Hepatocyte (in vitro differentiated cells): ENCODE measurements at regions not wholly inside any gene's neighbourhood (a gene's known extent, or its start where the extent isn't known, plus 50 kb on each side); places are given as distances from the start of the nearest gene placed in this dataset.
A peak's percentile ranks its signal among the peaks of the same experiment; 100 is the strongest.

Source experiments
- DNase-seq: peaks from one replicate; pipeline ENCODE4 v3.0.0-alpha.2; 2016; ENCODE audit warnings: low spot score
- H2AFZ ChIP-seq: fragments of 200-600 bp; sonication (generic); 2 replicates; pipeline ENCODE4 v1.6.0; 2016; ENCODE audit warnings: antibody characterized with exemption, mild to moderate bottlenecking
- H3K27ac ChIP-seq: fragments of 200-600 bp; sonication (generic); 2 replicates; pipeline ENCODE4 v1.5.1; 2016; ENCODE audit warnings: mild to moderate bottlenecking
- H3K27me3 ChIP-seq: fragments of 200-600 bp; sonication (generic); 2 replicates; pipeline ENCODE4 v1.6.1; 2016
- H3K36me3 ChIP-seq: fragments of 200-600 bp; sonication (generic); replicated peaks from 2 replicates; pipeline ENCODE4 v1.5.1; 2016; ENCODE audit warnings: low read depth; ENCODE audit not compliant: insufficient read depth
- H3K4me1 ChIP-seq: fragments of 200-600 bp; sonication (generic); 2 replicates; pipeline ENCODE4 v1.5.1; 2016; ENCODE audit warnings: mild to moderate bottlenecking, moderate library complexity; ENCODE audit not compliant: insufficient read depth
- H3K4me2 ChIP-seq: fragments of 200-600 bp; sonication (generic); 2 replicates; pipeline ENCODE4 v1.6.0; 2016
- H3K4me3 ChIP-seq: fragments of 200-600 bp; sonication (generic); 2 replicates; pipeline ENCODE4 v1.5.1; 2016; ENCODE audit warnings: mild to moderate bottlenecking
- H3K79me2 ChIP-seq: fragments of 200-600 bp; sonication (generic); 2 replicates; pipeline ENCODE4 v1.6.0; 2017; ENCODE audit warnings: mild to moderate bottlenecking
- H3K9me2 ChIP-seq: fragments of 200-600 bp; sonication (generic); replicated peaks from 2 replicates; pipeline ENCODE4 v1.6.0; 2017; ENCODE audit warnings: mild to moderate bottlenecking; ENCODE audit not compliant: insufficient read depth
- H3K9me3 ChIP-seq: fragments of 200-600 bp; sonication (generic); 2 replicates; pipeline ENCODE4 v1.5.1; 2016; ENCODE audit warnings: low read depth, mild to moderate bottlenecking
- H4K20me1 ChIP-seq: fragments of 200-600 bp; sonication (generic); 2 replicates; pipeline ENCODE4 v1.6.0; 2016; ENCODE audit warnings: mild to moderate bottlenecking; ENCODE audit not compliant: insufficient read depth, poor library complexity, severe bottlenecking
- CTCF ChIP-seq: fragments of 200-600 bp; sonication (generic); IDR thresholded peaks from 2 replicates; pipeline ENCODE4 v1.5.1; 2016; ENCODE audit warnings: antibody characterized with exemption, mild to moderate bottlenecking; ENCODE audit not compliant: poor library complexity
- EZH2 ChIP-seq: fragments of 200-600 bp; sonication (generic); IDR thresholded peaks from 2 replicates; pipeline ENCODE4 v1.6.1; 2016; ENCODE audit warnings: antibody characterized with exemption, mild to moderate bottlenecking, borderline replicate concordance
- EZH2phosphoT487 ChIP-seq: fragments of 200-600 bp; sonication (generic); IDR thresholded peaks from one replicate; pipeline ENCODE4 v1.6.1; 2018; ENCODE audit warnings: antibody characterized with exemption, mild to moderate bottlenecking, low read depth, moderate library complexity; ENCODE audit not compliant: unreplicated experiment, severe bottlenecking
- WGBS: methylation state at CpG from one replicate; pipeline ENCODE4 v1.1.6; 2016; ENCODE audit warnings: low lambda C conversion rate; ENCODE audit errors: missing lambda C conversion rate; 5-methylcytosine and 5-hydroxymethylcytosine counted together

- peak; percentile 65 for DNase-seq
- Histone ChIP-seq H2AFZ (no peak overlapping the region), H3K4me2 (peak overlapping the region; percentile 56), H3K9me2 (no peaks in the 10 kb centered on the region), H4K20me1 (no peaks in the 10 kb centered on the region), H3K27ac (peak overlapping the region; percentile 34), H3K79me2 (no peaks in the 10 kb centered on the region), H3K27me3 (no peaks in the 10 kb centered on the region), H3K9me3 (no peaks in the 10 kb centered on the region), H3K4me1 (no peaks in the 10 kb centered on the region), H3K36me3 (no peaks in the 10 kb centered on the region), H3K4me3 (no peak overlapping the region)
- TF ChIP-seq CTCF = no peak
- no peak for TF ChIP-seq EZH2phosphoT487
- no peak for TF ChIP-seq EZH2
- 34% methylated on average over 4 of the region's 4 CpGs for WGBS
Measured at GRCh38 chr6:154653853-154654252, 79.4 kb upstream of the SCAF8 start.

- Histone ChIP-seq H3K4me1 (no peaks in the 10 kb centered on the region), H3K36me3 (no peaks in the 10 kb centered on the region), H3K79me2 (no peaks in the 10 kb centered on the region), H3K27me3 (no peaks in the 10 kb centered on the region), H2AFZ (no peak overlapping the region), H3K27ac (no peak overlapping the region), H4K20me1 (no peaks in the 10 kb centered on the region), H3K4me3 (no peak overlapping the region), H3K9me2 (no peaks in the 10 kb centered on the region), H3K9me3 (no peaks in the 10 kb centered on the region), H3K4me2 (no peak overlapping the region)
- WGBS = 98% methylated on average over 2 of the region's 2 CpGs
- TF ChIP-seq EZH2 (no peak), EZH2phosphoT487 (no peak), CTCF (no peak)
- DNase-seq = no peak
Measured at GRCh38 chr6:154656660-154657059, 76.6 kb upstream of the SCAF8 start.

- Histone ChIP-seq H3K36me3 (no peaks in the 10 kb centered on the region), H3K27me3 (no peaks in the 10 kb centered on the region), H3K4me3 (no peak overlapping the region), H3K4me1 (no peaks in the 10 kb centered on the region), H3K9me2 (no peaks in the 10 kb centered on the region), H3K4me2 (no peak overlapping the region), H3K79me2 (no peaks in the 10 kb centered on the region), H4K20me1 (no peaks in the 10 kb centered on the region), H2AFZ (no peak overlapping the region), H3K27ac (no peak overlapping the region), H3K9me3 (no peaks in the 10 kb centered on the region)
- TF ChIP-seq CTCF (no peak), EZH2 (no peak), EZH2phosphoT487 (no peak)
- WGBS = 60% methylated on average over 4 of the region's 4 CpGs
- no peak for DNase-seq
Measured at GRCh38 chr6:154661768-154662167, 71.4 kb upstream of the SCAF8 start.

- Histone ChIP-seq H4K20me1 (no peaks in the 10 kb centered on the region), H3K36me3 (no peaks in the 10 kb centered on the region), H3K4me1 (no peaks in the 10 kb centered on the region), H2AFZ (no peak overlapping the region), H3K79me2 (no peaks in the 10 kb centered on the region), H3K4me2 (no peak overlapping the region), H3K27me3 (no peaks in the 10 kb centered on the region), H3K4me3 (no peak overlapping the region), H3K27ac (no peak overlapping the region), H3K9me2 (no peaks in the 10 kb centered on the region), H3K9me3 (no peaks in the 10 kb centered on the region)
- TF ChIP-seq EZH2 = no peak
- no peak for TF ChIP-seq EZH2phosphoT487
- no peak for TF ChIP-seq CTCF
- 93% methylated on average over 3 of the region's 3 CpGs for WGBS
- DNase-seq = no peak
Measured at GRCh38 chr6:154664287-154664686, 68.9 kb upstream of the SCAF8 start.
